ENCODE measurements at regions not wholly inside any gene's neighbourhood (a gene's known extent, or its start where the extent isn't known, plus 50 kb on each side); places are given as distances from the start of the nearest gene placed in this dataset.

GRCh38 chr7:12154119-12154518, 57.0 kb upstream of the TMEM106B start:
- H3K27me3 ChIP-seq (ENCODE audit: insufficient read depth, low read length) = no peaks in the 10 kb centered on the region
- DNase-seq = no peak
- H4K5ac ChIP-seq (ENCODE audit: insufficient read length, low read depth, low read length) = no peak overlapping the region
- no peak overlapping the region for H2BK12ac ChIP-seq (ENCODE audit: insufficient read length, low read depth, low read length)
- H3K56ac ChIP-seq (ENCODE audit: insufficient read length, low read depth, low read length) = no peak overlapping the region
- no peaks in the 10 kb centered on the region for H3K23me2 ChIP-seq (ENCODE audit: insufficient read length, low read depth, low read length, poor library complexity, severe bottlenecking)
- no peak overlapping the region for H3T11ph ChIP-seq (ENCODE audit: low read length)
- H3K27ac ChIP-seq (ENCODE audit: insufficient read length, low read depth, low read length) = no peak overlapping the region
- no peaks in the 10 kb centered on the region for H4K20me1 ChIP-seq (ENCODE audit: control insufficient read depth, insufficient read depth, insufficient read length)
- no peak overlapping the region for H4K8ac ChIP-seq (replicated peaks; ENCODE audit: insufficient read length, low read depth, low read length)
- no peak overlapping the region for H2BK120ac ChIP-seq (ENCODE audit: low read depth, low read length, poor library complexity, severe bottlenecking)
- H3K9ac ChIP-seq (ENCODE audit: extremely low read depth, insufficient read length, low read length) = no peak overlapping the region
- H3K23ac ChIP-seq (ENCODE audit: insufficient read length, low read depth, low read length) = no peak overlapping the region
- Mint-ChIP-seq H3K4me1 (no peaks in the 10 kb centered on the region), H3K27me3 (ENCODE audit: low read depth) (no peaks in the 10 kb centered on the region), H3K27ac (no peak overlapping the region), H3K36me3 (ENCODE audit: insufficient read depth in 1 of 3, low read depth in 3 of 3) (no peaks in the 10 kb centered on the region), H3K4me3 (no peak overlapping the region), H3K9me3 (no peaks in the 10 kb centered on the region)
- no peak for TF ChIP-seq CTCF (conservative IDR thresholded peaks at IDR 0.05)
- H3K18ac ChIP-seq (ENCODE audit: insufficient read length, low read depth, low read length) = no peak overlapping the region
- WGBS (ENCODE audit: extremely low coverage, insufficient read length, low lambda C conversion rate) = no CpG with 5 or more reads among the region's 1 CpG
- H4K91ac ChIP-seq (ENCODE audit: insufficient read length, low read depth, low read length) = no peak overlapping the region
- H3K79me2 ChIP-seq (ENCODE audit: insufficient read depth, low read length) = no peaks in the 10 kb centered on the region
- no peaks in the 10 kb centered on the region for H3K79me1 ChIP-seq (ENCODE audit: insufficient read depth, low read depth, low read length, poor library complexity, severe bottlenecking)
- no peaks in the 10 kb centered on the region for H3K9me3 ChIP-seq (ENCODE audit: control insufficient read depth, low read depth, low read length)
- H3K4ac ChIP-seq (ENCODE audit: low read depth, low read length) = no peak overlapping the region
- H3K4me2 ChIP-seq (ENCODE audit: insufficient read depth, insufficient read length, low read length) = no peak overlapping the region
- no peaks in the 10 kb centered on the region for H3K4me1 ChIP-seq (ENCODE audit: insufficient read depth, low read length)
- no peak overlapping the region for H2BK15ac ChIP-seq (ENCODE audit: low read depth, low read length)
- H2AFZ ChIP-seq (ENCODE audit: low read length) = no peak overlapping the region
- H2BK5ac ChIP-seq (ENCODE audit: insufficient read length, low read length) = no peak overlapping the region
- H2AK5ac ChIP-seq (ENCODE audit: insufficient read length, low read length) = no peak overlapping the region
- H2BK20ac ChIP-seq (ENCODE audit: low read depth, low read length, poor library complexity, severe bottlenecking) = no peak overlapping the region
- no peak overlapping the region for H3K14ac ChIP-seq (ENCODE audit: insufficient read depth, low read length)

Measured in H9 (cell line).